Mesenchymal stem cell (in vitro differentiated cells and primary cell): ENCODE measurements at regions not wholly inside any gene's neighbourhood (a gene's known extent, or its start where the extent isn't known, plus 50 kb on each side); places are given as distances from the start of the nearest gene placed in this dataset.

Experiments
- DNase-seq: peaks from one replicate; pipeline ENCODE4 v3.0.0-alpha.2; 2013
- H2AFZ ChIP-seq: one replicate; pipeline ENCODE4 v1.6.1; 2013; ENCODE audit warnings: low read depth, mild to moderate bottlenecking, control low read depth, inconsistent platforms, low read length, moderate library complexity
- H2AK5ac ChIP-seq: 2 replicates; pipeline ENCODE4 v1.6.1; 2013; ENCODE audit warnings: low read length, moderate library complexity, mild to moderate bottlenecking, inconsistent platforms; ENCODE audit not compliant: severe bottlenecking
- H2BK120ac ChIP-seq: one replicate; pipeline ENCODE4 v1.6.1; 2013; ENCODE audit warnings: low read depth, mild to moderate bottlenecking, inconsistent platforms, low read length, moderate library complexity
- H2BK12ac ChIP-seq, 2 experiments: one replicate each; pipeline ENCODE4 v1.6.1; 2013; ENCODE audit warnings: inconsistent platforms in 2 of 2, low read length in 2 of 2, mild to moderate bottlenecking in 2 of 2, moderate library complexity in 2 of 2, control low read depth in 1 of 2
- H2BK15ac ChIP-seq: one replicate; pipeline ENCODE4 v1.6.1; 2013; ENCODE audit warnings: mild to moderate bottlenecking, low read depth, inconsistent platforms; ENCODE audit not compliant: poor library complexity, severe bottlenecking
- H2BK5ac ChIP-seq: 2 replicates; pipeline ENCODE4 v1.6.1; 2013; ENCODE audit warnings: low read depth, mild to moderate bottlenecking, low read length, control low read depth, inconsistent platforms; ENCODE audit not compliant: poor library complexity, severe bottlenecking
- H3K14ac ChIP-seq, 2 experiments: one replicate each; pipeline ENCODE4 v1.6.1; 2013; ENCODE audit warnings: inconsistent platforms in 2 of 2, low read length in 2 of 2, control low read depth in 1 of 2, mild to moderate bottlenecking in 1 of 2, moderate library complexity in 1 of 2
- H3K18ac ChIP-seq, 2 experiments: one replicate each; pipeline ENCODE4 v1.6.1; 2013; ENCODE audit warnings: inconsistent platforms in 2 of 2, low read length in 2 of 2, control low read depth in 1 of 2, low read depth in 1 of 2, mild to moderate bottlenecking in 1 of 2
- H3K23ac ChIP-seq, 2 experiments: one replicate each; pipeline ENCODE4 v1.6.1; 2013; ENCODE audit warnings: inconsistent platforms in 2 of 2, low read length in 2 of 2, mild to moderate bottlenecking in 2 of 2, moderate library complexity in 2 of 2, control low read depth in 1 of 2
- H3K27ac ChIP-seq: 2 replicates; pipeline ENCODE4 v1.5.1; 2013; ENCODE audit warnings: mild to moderate bottlenecking, moderate library complexity, low read length, control low read depth, inconsistent platforms; ENCODE audit not compliant: poor library complexity, severe bottlenecking
- H3K27me3 ChIP-seq, 2 experiments: 2 replicates each; pipeline versions ENCODE4 v1.6.1 to v1.7.0; 2013; ENCODE audit warnings: low read length in 2 of 2, mild to moderate bottlenecking in 2 of 2, moderate library complexity in 2 of 2, control low read depth in 1 of 2, inconsistent platforms in 1 of 2; ENCODE audit not compliant: control insufficient read depth in 1 of 2, insufficient read depth in 1 of 2
- H3K36me3 ChIP-seq, 2 experiments: 2 replicates each; pipeline versions ENCODE4 v1.6.1 to v1.7.0; 2013; ENCODE audit warnings: low read length in 2 of 2, control low read depth in 1 of 2, inconsistent platforms in 1 of 2, low read depth in 1 of 2, mild to moderate bottlenecking in 1 of 2; ENCODE audit not compliant: insufficient read depth in 2 of 2, control insufficient read depth in 1 of 2
- H3K4ac ChIP-seq, 2 experiments: one replicate each; pipeline ENCODE4 v1.6.1; 2013; ENCODE audit warnings: inconsistent platforms in 2 of 2, low read length in 2 of 2, mild to moderate bottlenecking in 2 of 2, moderate library complexity in 2 of 2, control low read depth in 1 of 2, low read depth in 1 of 2
- H3K4me1 ChIP-seq: 2 replicates; pipeline ENCODE4 v1.6.1; 2013; ENCODE audit warnings: low read depth, low read length, control low read depth; ENCODE audit not compliant: control insufficient read depth, insufficient read depth
- H3K4me2 ChIP-seq: 2 replicates; pipeline ENCODE4 v1.6.1; 2013; ENCODE audit warnings: low read length, mild to moderate bottlenecking, inconsistent platforms; ENCODE audit not compliant: poor library complexity, severe bottlenecking
- H3K4me3 ChIP-seq, 2 experiments: 2 replicates each; pipeline versions ENCODE4 v1.5.1 to v1.7.0; 2013; ENCODE audit warnings: low read length in 2 of 2, mild to moderate bottlenecking in 2 of 2, control low read depth in 1 of 2, low read depth in 1 of 2; ENCODE audit not compliant: insufficient read depth in 1 of 2
- H3K79me1 ChIP-seq: replicated peaks from 2 replicates; pipeline ENCODE4 v1.6.1; 2013; ENCODE audit warnings: mild to moderate bottlenecking, control low read depth, low read length, inconsistent platforms; ENCODE audit not compliant: poor library complexity, severe bottlenecking
- H3K9ac ChIP-seq: 2 replicates; pipeline ENCODE4 v1.7.0; 2013; ENCODE audit warnings: mild to moderate bottlenecking, low read length, moderate library complexity
- H3K9me3 ChIP-seq: 2 replicates; pipeline ENCODE4 v1.7.0; 2013; ENCODE audit warnings: mild to moderate bottlenecking, low read length; ENCODE audit not compliant: control insufficient read depth
- H4K8ac ChIP-seq: one replicate; pipeline ENCODE4 v1.6.1; 2013; ENCODE audit warnings: inconsistent platforms, mild to moderate bottlenecking, low read length, moderate library complexity
- H4K91ac ChIP-seq: one replicate; pipeline ENCODE4 v1.6.1; 2013; ENCODE audit warnings: mild to moderate bottlenecking, low read length, inconsistent platforms
- WGBS: methylation state at CpG from one replicate; pipeline ENCODE4 v1.1.7; 2013; ENCODE audit warnings: mixed read lengths; 5-methylcytosine and 5-hydroxymethylcytosine counted together

- Histone ChIP-seq H2BK5ac (no peak overlapping the region), H3K4me1 (no peaks in the 10 kb centered on the region), H2AFZ (no peak overlapping the region), H3K23ac (no peak overlapping the region), H2AK5ac (no peak overlapping the region), H3K36me3 (no peaks in the 10 kb centered on the region), H2BK12ac (no peak overlapping the region), H3K18ac (no peak overlapping the region), H4K91ac (no peak overlapping the region), H3K79me1 (no peaks in the 10 kb centered on the region), H3K27ac (no peak overlapping the region), H2BK120ac (no peak overlapping the region), H3K9ac (no peak overlapping the region), H3K4me2 (no peak overlapping the region), H2BK15ac (no peak overlapping the region), H3K14ac (no peak overlapping the region), H3K4me3 (no peak overlapping the region), H3K27me3 (no peaks in the 10 kb centered on the region), H4K8ac (no peak overlapping the region), H3K9me3 (no peaks in the 10 kb centered on the region), H3K4ac (no peak overlapping the region)
- WGBS = 72% methylated on average over 5 of the region's 5 CpGs
- no peak for DNase-seq
These were observed 182.4 kb downstream of the PTEN start for GRCh38 chr10:88045656-88046415.

- Histone ChIP-seq H3K9me3 (no peaks in the 10 kb centered on the region), H3K27me3 (no peaks in the 10 kb centered on the region), H3K4me2 (no peak overlapping the region), H3K27ac (no peak overlapping the region), H3K4ac (no peak overlapping the region), H2BK15ac (no peak overlapping the region), H4K8ac (no peak overlapping the region), H3K18ac (no peak overlapping the region), H2BK5ac (no peak overlapping the region), H3K9ac (no peak overlapping the region), H4K91ac (no peak overlapping the region), H3K14ac (no peak overlapping the region), H3K4me3 (no peak overlapping the region), H2BK120ac (no peak overlapping the region), H2AK5ac (no peak overlapping the region), H3K79me1 (no peaks in the 10 kb centered on the region), H2BK12ac (no peak overlapping the region), H2AFZ (no peak overlapping the region), H3K4me1 (no peaks in the 10 kb centered on the region), H3K23ac (no peak overlapping the region), H3K36me3 (no peaks in the 10 kb centered on the region)
- DNase-seq = no peak
These were observed 184.2 kb downstream of the PTEN start for GRCh38 chr10:88047579-88047978.

- H4K91ac ChIP-seq = no peak overlapping the region
- H2BK12ac ChIP-seq = no peak overlapping the region
- H3K27me3 ChIP-seq = no peaks in the 10 kb centered on the region
- no peak overlapping the region for H2BK5ac ChIP-seq
- H3K4me2 ChIP-seq = no peak overlapping the region
- H2BK15ac ChIP-seq = no peak overlapping the region
- H3K23ac ChIP-seq = no peak overlapping the region
- no peak overlapping the region for H2AFZ ChIP-seq
- H2AK5ac ChIP-seq = no peak overlapping the region
- no CpG with 5 or more reads among the region's 1 CpG for WGBS
- H3K79me1 ChIP-seq = no peaks in the 10 kb centered on the region
- H3K18ac ChIP-seq = no peak overlapping the region
- no peaks in the 10 kb centered on the region for H3K9me3 ChIP-seq
- no peak overlapping the region for H3K27ac ChIP-seq
- H2BK120ac ChIP-seq = no peak overlapping the region
- no peak overlapping the region for H3K4ac ChIP-seq
- H4K8ac ChIP-seq = no peak overlapping the region
- H3K4me3 ChIP-seq = no peak overlapping the region
- H3K36me3 ChIP-seq = no peaks in the 10 kb centered on the region
- no peak overlapping the region for H3K14ac ChIP-seq
- no peaks in the 10 kb centered on the region for H3K4me1 ChIP-seq
- H3K9ac ChIP-seq = no peak overlapping the region
- DNase-seq = no peak
These were observed 184.9 kb downstream of the PTEN start for GRCh38 chr10:88048312-88048711.

- H3K4me2 ChIP-seq = no peak overlapping the region
- no peak overlapping the region for H4K8ac ChIP-seq
- no peak overlapping the region for H3K4me3 ChIP-seq
- no peak overlapping the region for H3K23ac ChIP-seq
- no peaks in the 10 kb centered on the region for H3K36me3 ChIP-seq
- no peak overlapping the region for H4K91ac ChIP-seq
- DNase-seq = no peak
- no peaks in the 10 kb centered on the region for H3K79me1 ChIP-seq
- no peak overlapping the region for H2BK12ac ChIP-seq
- no peak overlapping the region for H2AFZ ChIP-seq
- no peak overlapping the region for H2BK120ac ChIP-seq
- H3K27ac ChIP-seq = no peak overlapping the region
- no CpG with 5 or more reads among the region's 3 CpGs for WGBS
- H2BK5ac ChIP-seq = no peak overlapping the region
- no peak overlapping the region for H2AK5ac ChIP-seq
- H3K14ac ChIP-seq = no peak overlapping the region
- H3K4ac ChIP-seq = no peak overlapping the region
- H3K18ac ChIP-seq = no peak overlapping the region
- H3K4me1 ChIP-seq = no peaks in the 10 kb centered on the region
- no peaks in the 10 kb centered on the region for H3K27me3 ChIP-seq
- no peaks in the 10 kb centered on the region for H3K9me3 ChIP-seq
- H2BK15ac ChIP-seq = no peak overlapping the region
- H3K9ac ChIP-seq = no peak overlapping the region
These were observed 185.8 kb downstream of the PTEN start for GRCh38 chr10:88049204-88049603.
